Activated CD4-positive, CD25-positive, alpha-beta regulatory T cell treated with anti-CD3 and anti-CD28 coated beads, Interleukin-2, amount 50 U/mL, for 72 hours (primary cell): ENCODE measurements at regions not wholly inside any gene's neighbourhood (a gene's known extent, or its start where the extent isn't known, plus 50 kb on each side); places are given as distances from the start of the nearest gene placed in this dataset.
"Not testable (repeated sequence)": the region's sequence is repeated elsewhere in the genome, so short reads cannot be mapped to it uniquely, and the experiment has no call there.

Experiments used
- DNase-seq: peaks from one replicate; pipeline ENCODE4 v3.0.0; 2021

- DNase-seq, result no peak
Observed at GRCh38 chr2:145007960-145008263, 488.0 kb upstream of the ZEB2 start.

- DNase-seq, result no peak
Observed at GRCh38 chr2:145007093-145007959, 487.4 kb upstream of the ZEB2 start.

GRCh38 chr2:145002624-145003023 lies 482.7 kb upstream of the ZEB2 start:
- no peak for DNase-seq

GRCh38 chr2:145000376-145000775 lies 480.5 kb upstream of the ZEB2 start:
- no peak for DNase-seq

- no peak for DNase-seq
Observed at GRCh38 chr2:144999936-145000335, 480.0 kb upstream of the ZEB2 start.

- DNase-seq, result no peak
Observed at GRCh38 chr2:144999071-144999875, 479.4 kb upstream of the ZEB2 start.

- no peak for DNase-seq
Observed at GRCh38 chr2:144998435-144998834, 478.5 kb upstream of the ZEB2 start.

GRCh38 chr2:144996225-144996795 lies 476.4 kb upstream of the ZEB2 start:
- no peak for DNase-seq

GRCh38 chr2:144995482-144995881 lies 475.6 kb upstream of the ZEB2 start:
- DNase-seq, result no peak

GRCh38 chr2:144990661-144991060 lies 470.7 kb upstream of the ZEB2 start:
- DNase-seq, result no peak

GRCh38 chr2:144989579-144990270 lies 469.8 kb upstream of the ZEB2 start:
- DNase-seq, result no peak

- no peak for DNase-seq
Observed at GRCh38 chr2:144988591-144988990, 468.7 kb upstream of the ZEB2 start.

GRCh38 chr2:144986691-144987090 lies 466.8 kb upstream of the ZEB2 start:
- DNase-seq, result no peak

GRCh38 chr2:144984038-144984437 lies 464.1 kb upstream of the ZEB2 start:
- DNase-seq, result no peak

- no peak for DNase-seq
Observed at GRCh38 chr2:144983107-144983506, 463.2 kb upstream of the ZEB2 start.

- DNase-seq, result no peak
Observed at GRCh38 chr2:144982481-144982880, 462.6 kb upstream of the ZEB2 start.

GRCh38 chr2:144975881-144976280 lies 456.0 kb upstream of the ZEB2 start:
- no peak for DNase-seq

GRCh38 chr2:144972676-144973075 lies 452.8 kb upstream of the ZEB2 start:
- DNase-seq, result no peak

GRCh38 chr2:144971786-144972335 lies 451.9 kb upstream of the ZEB2 start:
- DNase-seq, result no peak

- not testable (repeated sequence) for DNase-seq
Observed at GRCh38 chr2:144970410-144970809, 450.5 kb upstream of the ZEB2 start.

- not testable (repeated sequence) for DNase-seq
Observed at GRCh38 chr2:144969564-144969963, 449.6 kb upstream of the ZEB2 start.

GRCh38 chr2:144967961-144968360 lies 448.0 kb upstream of the ZEB2 start:
- no peak for DNase-seq

- no peak for DNase-seq
Observed at GRCh38 chr2:144965172-144965571, 445.3 kb upstream of the ZEB2 start.
